Vagina (tissue), 2 donors: ENCODE measurements at regions not wholly inside any gene's neighbourhood (a gene's known extent, or its start where the extent isn't known, plus 50 kb on each side); places are given as distances from the start of the nearest gene placed in this dataset.

ENCODE experiments used
- CTCF ChIP-seq, 3 experiments: fragments of 450-650 bp in 2 of 3; fragments of 200-600 bp in 1 of 3; sonication (generic) in 1 of 3; IDR thresholded peaks; one replicate each; pipeline ENCODE4 v1.5.1; 2017 to 2019; ENCODE audit warnings: antibody characterized with exemption in 3 of 3, mild to moderate bottlenecking in 2 of 3, moderate library complexity in 2 of 3
- POLR2A ChIP-seq, 2 donors: fragments of 450-650 bp; IDR thresholded peaks; one replicate each; pipeline ENCODE4 v1.6.1; 2017; ENCODE audit warnings: antibody characterized with exemption in 2 of 2, mild to moderate bottlenecking in 2 of 2, moderate library complexity in 2 of 2

GRCh38 chr6:41492261-41492891 lies 53.8 kb upstream of the FOXP4 start:
- TF ChIP-seq CTCF (IDR thresholded peaks at IDR 0.05) (no peak), POLR2A (IDR thresholded peaks at IDR 0.05) (no peak)
